ENCODE measurements at regions not wholly inside any gene's neighbourhood (a gene's known extent, or its start where the extent isn't known, plus 50 kb on each side); places are given as distances from the start of the nearest gene placed in this dataset.

DNA sequence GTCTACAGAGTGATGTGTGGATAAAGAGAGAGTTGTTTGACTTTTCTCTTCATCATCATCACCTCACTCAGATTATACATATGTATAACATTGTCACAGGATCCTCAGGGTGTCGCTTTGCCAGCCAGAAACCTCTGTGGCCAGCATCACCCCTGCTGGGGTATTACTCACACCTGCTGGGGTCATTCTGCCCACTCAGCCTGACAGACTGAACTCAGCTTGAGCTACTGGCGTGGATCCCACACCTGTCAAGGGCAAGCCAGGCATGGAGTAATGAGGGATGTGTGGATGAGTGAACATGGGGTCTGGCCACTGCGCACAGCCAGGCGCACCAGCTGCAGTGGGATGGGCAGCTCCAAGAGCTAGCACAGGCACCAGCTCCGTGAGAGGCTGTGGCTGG lies 870.6 kb downstream of the CBLN2 start:
- Mint-ChIP-seq H3K27me3 (ENCODE audit: unreplicated experiment) (peaks cover 6% of the 10 kb centered on the region), H3K4me1 (ENCODE audit: unreplicated experiment) (no peaks in the 10 kb centered on the region), H3K36me3 (ENCODE audit: low read depth, unreplicated experiment) (no peaks in the 10 kb centered on the region), H3K9me3 (ENCODE audit: unreplicated experiment) (peaks cover 18% of the 10 kb centered on the region), H3K27ac (ENCODE audit: unreplicated experiment) (no peak overlapping the region), H3K4me3 (ENCODE audit: unreplicated experiment) (no peak overlapping the region)
- TF ChIP-seq, protein P1, sequence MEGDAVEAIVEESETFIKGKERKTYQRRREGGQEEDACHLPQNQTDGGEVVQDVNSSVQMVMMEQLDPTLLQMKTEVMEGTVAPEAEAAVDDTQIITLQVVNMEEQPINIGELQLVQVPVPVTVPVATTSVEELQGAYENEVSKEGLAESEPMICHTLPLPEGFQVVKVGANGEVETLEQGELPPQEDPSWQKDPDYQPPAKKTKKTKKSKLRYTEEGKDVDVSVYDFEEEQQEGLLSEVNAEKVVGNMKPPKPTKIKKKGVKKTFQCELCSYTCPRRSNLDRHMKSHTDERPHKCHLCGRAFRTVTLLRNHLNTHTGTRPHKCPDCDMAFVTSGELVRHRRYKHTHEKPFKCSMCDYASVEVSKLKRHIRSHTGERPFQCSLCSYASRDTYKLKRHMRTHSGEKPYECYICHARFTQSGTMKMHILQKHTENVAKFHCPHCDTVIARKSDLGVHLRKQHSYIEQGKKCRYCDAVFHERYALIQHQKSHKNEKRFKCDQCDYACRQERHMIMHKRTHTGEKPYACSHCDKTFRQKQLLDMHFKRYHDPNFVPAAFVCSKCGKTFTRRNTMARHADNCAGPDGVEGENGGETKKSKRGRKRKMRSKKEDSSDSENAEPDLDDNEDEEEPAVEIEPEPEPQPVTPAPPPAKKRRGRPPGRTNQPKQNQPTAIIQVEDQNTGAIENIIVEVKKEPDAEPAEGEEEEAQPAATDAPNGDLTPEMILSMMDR (IDR thresholded peaks at IDR 0.05; ENCODE audit: unreplicated experiment): no peak
- no peak for DNase-seq (ENCODE audit: low spot score)

DNA sequence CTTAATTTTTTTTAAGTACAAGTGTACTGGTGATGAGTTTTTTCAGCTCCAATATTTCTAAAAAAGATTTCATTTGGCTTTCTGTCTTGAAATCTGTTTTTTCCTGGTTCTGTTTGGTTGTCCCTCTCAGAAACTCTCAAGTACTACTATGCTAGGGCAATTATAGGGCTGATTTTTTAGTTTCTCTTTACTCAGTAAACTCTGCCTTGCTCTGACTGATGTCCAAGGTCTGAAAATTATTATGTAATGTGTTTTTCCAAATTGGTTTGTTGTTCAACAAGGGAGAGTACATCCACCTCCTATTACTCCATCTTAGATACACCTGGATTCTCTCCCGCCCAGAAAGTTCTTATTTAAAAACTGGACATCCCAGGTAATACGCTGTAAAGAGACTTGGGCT lies 877.7 kb downstream of the CBLN2 start:
- TF ChIP-seq, protein P1 (IDR thresholded peaks at IDR 0.05; ENCODE audit: unreplicated experiment): no peak
- DNase-seq (ENCODE audit: low spot score): no peak
- peaks cover 4% of the 10 kb centered on the region for H3K9me3 Mint-ChIP-seq (ENCODE audit: unreplicated experiment)
- peaks cover 3% of the 10 kb centered on the region for H3K27me3 Mint-ChIP-seq (ENCODE audit: unreplicated experiment)
- no peak overlapping the region for H3K4me3 Mint-ChIP-seq (ENCODE audit: unreplicated experiment)
- H3K4me1 Mint-ChIP-seq (ENCODE audit: unreplicated experiment): no peaks in the 10 kb centered on the region
- H3K36me3 Mint-ChIP-seq (ENCODE audit: low read depth, unreplicated experiment): no peaks in the 10 kb centered on the region
- no peak overlapping the region for H3K27ac Mint-ChIP-seq (ENCODE audit: unreplicated experiment)

DNA sequence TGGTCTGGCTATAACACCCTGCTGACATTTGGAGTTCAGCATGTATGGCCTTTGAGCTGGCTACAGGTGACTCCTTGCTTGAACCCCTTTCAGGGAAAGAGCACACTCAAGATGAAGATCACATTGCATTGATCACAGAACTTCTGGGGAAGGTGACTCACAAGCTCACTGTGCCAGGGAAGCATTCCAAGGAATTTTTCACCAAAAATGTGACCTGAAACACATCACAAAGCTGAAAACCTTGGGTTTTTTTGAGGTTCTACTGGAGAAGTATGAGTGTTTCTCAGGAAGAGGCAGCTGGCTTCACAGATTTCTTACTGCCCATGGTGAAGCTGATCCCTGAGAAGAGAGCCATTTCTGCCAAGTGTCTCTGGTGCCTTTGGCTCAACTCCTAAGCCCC lies 879.0 kb downstream of the CBLN2 start:
- TF ChIP-seq, protein P1 (IDR thresholded peaks at IDR 0.05; ENCODE audit: unreplicated experiment): no peak
- no peak for DNase-seq (ENCODE audit: low spot score)
- Mint-ChIP-seq H3K27ac (ENCODE audit: unreplicated experiment) (no peak overlapping the region), H3K4me3 (ENCODE audit: unreplicated experiment) (no peak overlapping the region), H3K4me1 (ENCODE audit: unreplicated experiment) (no peaks in the 10 kb centered on the region), H3K36me3 (ENCODE audit: low read depth, unreplicated experiment) (no peaks in the 10 kb centered on the region), H3K27me3 (ENCODE audit: unreplicated experiment) (peaks cover 3% of the 10 kb centered on the region), H3K9me3 (ENCODE audit: unreplicated experiment) (peaks cover 4% of the 10 kb centered on the region)

DNA sequence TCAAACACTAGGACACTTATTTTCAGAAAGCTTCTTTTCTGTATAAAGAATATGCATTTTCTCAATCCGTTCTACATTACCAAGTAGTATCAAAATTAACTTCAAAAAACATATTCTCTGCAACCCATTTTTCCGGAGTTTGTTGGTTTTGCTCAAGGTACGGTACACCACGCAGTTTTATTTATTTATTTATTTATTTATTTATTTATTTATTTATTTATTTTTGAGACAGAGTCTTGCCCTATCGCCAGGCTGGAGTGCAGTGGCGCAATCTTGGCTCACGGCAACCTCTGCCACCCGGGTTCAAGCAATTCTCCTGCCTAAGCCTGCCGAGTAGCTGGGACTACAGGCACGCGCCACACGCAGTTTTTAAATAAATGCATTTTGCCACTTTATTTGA lies 900.3 kb downstream of the CBLN2 start:
- H3K9me3 Mint-ChIP-seq (ENCODE audit: unreplicated experiment): peaks cover 5% of the 10 kb centered on the region
- H3K27ac Mint-ChIP-seq (ENCODE audit: unreplicated experiment): no peak overlapping the region
- no peaks in the 10 kb centered on the region for H3K36me3 Mint-ChIP-seq (ENCODE audit: low read depth, unreplicated experiment)
- DNase-seq (ENCODE audit: low spot score): no peak
- no peak overlapping the region for H3K4me3 Mint-ChIP-seq (ENCODE audit: unreplicated experiment)
- no peaks in the 10 kb centered on the region for H3K4me1 Mint-ChIP-seq (ENCODE audit: unreplicated experiment)
- H3K27me3 Mint-ChIP-seq (ENCODE audit: unreplicated experiment): no peaks in the 10 kb centered on the region
- TF ChIP-seq, protein P1 (IDR thresholded peaks at IDR 0.05; ENCODE audit: unreplicated experiment): no peak

DNA sequence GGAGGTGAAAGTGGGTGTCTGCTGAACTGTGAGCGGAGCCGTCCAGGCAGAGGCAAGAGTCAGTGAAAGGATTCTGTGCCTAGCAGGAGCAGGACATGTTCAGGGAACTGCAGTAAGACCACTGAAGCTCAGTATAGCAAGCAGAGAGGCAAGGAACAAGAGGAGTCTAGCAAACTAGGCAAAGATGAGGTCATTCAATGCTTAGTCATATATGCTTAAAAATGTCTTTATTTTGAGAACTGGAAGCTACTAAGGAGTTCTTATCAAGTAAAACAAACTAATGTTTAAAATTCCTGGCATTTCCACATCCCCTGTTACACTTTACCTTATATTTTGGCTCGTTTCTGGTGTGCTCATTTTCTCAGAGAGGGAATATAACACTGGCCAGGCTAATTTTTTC lies 913.4 kb downstream of the CBLN2 start:
- Mint-ChIP-seq H3K36me3 (ENCODE audit: low read depth, unreplicated experiment) (no peaks in the 10 kb centered on the region), H3K4me3 (ENCODE audit: unreplicated experiment) (no peak overlapping the region), H3K27ac (ENCODE audit: unreplicated experiment) (no peak overlapping the region), H3K9me3 (ENCODE audit: unreplicated experiment) (peaks cover 11% of the 10 kb centered on the region), H3K27me3 (ENCODE audit: unreplicated experiment) (peaks cover 5% of the 10 kb centered on the region), H3K4me1 (ENCODE audit: unreplicated experiment) (no peaks in the 10 kb centered on the region)
- TF ChIP-seq, protein P1 (IDR thresholded peaks at IDR 0.05; ENCODE audit: unreplicated experiment): no peak
- DNase-seq (ENCODE audit: low spot score): no peak

Data from endothelial cell (in vitro differentiated cells).